ENCODE measurements at regions not wholly inside any gene's neighbourhood (a gene's known extent, or its start where the extent isn't known, plus 50 kb on each side); places are given as distances from the start of the nearest gene placed in this dataset.

- TF ChIP-seq, protein P1, sequence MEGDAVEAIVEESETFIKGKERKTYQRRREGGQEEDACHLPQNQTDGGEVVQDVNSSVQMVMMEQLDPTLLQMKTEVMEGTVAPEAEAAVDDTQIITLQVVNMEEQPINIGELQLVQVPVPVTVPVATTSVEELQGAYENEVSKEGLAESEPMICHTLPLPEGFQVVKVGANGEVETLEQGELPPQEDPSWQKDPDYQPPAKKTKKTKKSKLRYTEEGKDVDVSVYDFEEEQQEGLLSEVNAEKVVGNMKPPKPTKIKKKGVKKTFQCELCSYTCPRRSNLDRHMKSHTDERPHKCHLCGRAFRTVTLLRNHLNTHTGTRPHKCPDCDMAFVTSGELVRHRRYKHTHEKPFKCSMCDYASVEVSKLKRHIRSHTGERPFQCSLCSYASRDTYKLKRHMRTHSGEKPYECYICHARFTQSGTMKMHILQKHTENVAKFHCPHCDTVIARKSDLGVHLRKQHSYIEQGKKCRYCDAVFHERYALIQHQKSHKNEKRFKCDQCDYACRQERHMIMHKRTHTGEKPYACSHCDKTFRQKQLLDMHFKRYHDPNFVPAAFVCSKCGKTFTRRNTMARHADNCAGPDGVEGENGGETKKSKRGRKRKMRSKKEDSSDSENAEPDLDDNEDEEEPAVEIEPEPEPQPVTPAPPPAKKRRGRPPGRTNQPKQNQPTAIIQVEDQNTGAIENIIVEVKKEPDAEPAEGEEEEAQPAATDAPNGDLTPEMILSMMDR (IDR thresholded peaks at IDR 0.05; ENCODE audit: insufficient read depth, missing control alignments), result no peak
- DNase-seq (ENCODE audit: insufficient read length, low spot score), result no peak
- no peak for FAIRE-seq
Observed at GRCh38 chr5:34563931-34564709, 92.0 kb upstream of the RAI14 start.

- DNase-seq (ENCODE audit: insufficient read length, low spot score) (no peak), FAIRE-seq (no peak)
- TF ChIP-seq, protein P1 (IDR thresholded peaks at IDR 0.05; ENCODE audit: insufficient read depth, missing control alignments), result no peak
Observed at GRCh38 chr5:34564710-34565235, 91.4 kb upstream of the RAI14 start.

DNA sequence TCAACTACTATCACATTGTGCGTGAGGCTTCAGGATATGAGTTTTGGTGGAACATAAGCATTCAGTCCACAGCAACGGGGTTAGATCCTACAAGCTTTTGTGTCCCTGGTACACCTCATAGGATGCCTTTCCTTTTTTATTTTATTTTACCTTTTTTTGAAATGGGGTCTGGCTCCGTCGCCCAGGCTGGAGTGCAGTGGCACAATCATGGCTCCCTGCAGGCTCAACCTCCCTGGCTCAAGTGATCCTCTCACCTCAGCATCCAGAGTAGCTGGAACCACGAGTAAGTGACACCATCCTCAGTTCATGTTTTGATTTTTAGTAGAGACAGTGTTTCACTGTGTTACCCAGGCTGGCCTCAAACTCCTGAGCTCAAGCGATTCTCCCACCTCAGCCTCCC lies 86.0 kb upstream of the RAI14 start:
- FAIRE-seq (no peak), DNase-seq (ENCODE audit: insufficient read length, low spot score) (no peak)
- TF ChIP-seq, protein P1 (IDR thresholded peaks at IDR 0.05; ENCODE audit: insufficient read depth, missing control alignments), result no peak

GRCh38 chr5:34570721-34571676 lies 85.1 kb upstream of the RAI14 start:
- FAIRE-seq, result no peak
- no peak for DNase-seq (ENCODE audit: insufficient read length, low spot score)
- TF ChIP-seq, protein P1 (IDR thresholded peaks at IDR 0.05; ENCODE audit: insufficient read depth, missing control alignments), result no peak

DNA sequence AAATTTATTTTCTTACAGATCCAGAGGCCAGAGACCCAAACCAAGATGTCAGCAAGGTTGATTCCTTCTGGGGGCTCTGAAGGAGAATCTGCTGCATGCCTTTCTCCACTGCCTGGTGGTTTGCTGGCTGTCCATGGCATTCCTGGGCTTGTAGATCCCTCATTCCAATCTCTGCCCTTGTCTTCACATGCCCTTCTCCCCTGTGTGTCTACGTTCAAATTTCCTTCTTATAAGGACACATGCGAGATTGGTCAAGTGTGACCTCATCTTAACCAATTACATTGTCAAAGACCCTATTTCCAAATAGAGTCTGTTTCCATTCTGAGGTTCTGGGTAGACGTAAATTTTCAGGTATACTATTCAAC lies 84.5 kb upstream of the RAI14 start:
- FAIRE-seq (no peak), DNase-seq (ENCODE audit: insufficient read length, low spot score) (no peak)
- TF ChIP-seq, protein P1 (IDR thresholded peaks at IDR 0.05; ENCODE audit: insufficient read depth, missing control alignments), result no peak

GRCh38 chr5:34574936-34575467 lies 81.1 kb upstream of the RAI14 start:
- FAIRE-seq (no peak), DNase-seq (ENCODE audit: insufficient read length, low spot score) (no peak)
- TF ChIP-seq, protein P1 (IDR thresholded peaks at IDR 0.05; ENCODE audit: insufficient read depth, missing control alignments), result no peak
